H1 (cell line): ENCODE measurements at regions not wholly inside any gene's neighbourhood (a gene's known extent, or its start where the extent isn't known, plus 50 kb on each side); places are given as distances from the start of the nearest gene placed in this dataset.

Source experiments
- FOSL1 ChIP-seq: IDR thresholded peaks from 2 replicates; pipeline ENCODE4 v1.6.1; 2011; ENCODE audit warnings: mild to moderate bottlenecking, low read depth, low read length, moderate library complexity; ENCODE audit not compliant: insufficient read depth
- KDM1A ChIP-seq: fragments of 200-600, 300-600 bp; sonication (generic); IDR thresholded peaks from 2 replicates; pipeline ENCODE4 v1.7.1; 2016; ENCODE audit warnings: mild to moderate bottlenecking, low read length, borderline replicate concordance

DNA sequence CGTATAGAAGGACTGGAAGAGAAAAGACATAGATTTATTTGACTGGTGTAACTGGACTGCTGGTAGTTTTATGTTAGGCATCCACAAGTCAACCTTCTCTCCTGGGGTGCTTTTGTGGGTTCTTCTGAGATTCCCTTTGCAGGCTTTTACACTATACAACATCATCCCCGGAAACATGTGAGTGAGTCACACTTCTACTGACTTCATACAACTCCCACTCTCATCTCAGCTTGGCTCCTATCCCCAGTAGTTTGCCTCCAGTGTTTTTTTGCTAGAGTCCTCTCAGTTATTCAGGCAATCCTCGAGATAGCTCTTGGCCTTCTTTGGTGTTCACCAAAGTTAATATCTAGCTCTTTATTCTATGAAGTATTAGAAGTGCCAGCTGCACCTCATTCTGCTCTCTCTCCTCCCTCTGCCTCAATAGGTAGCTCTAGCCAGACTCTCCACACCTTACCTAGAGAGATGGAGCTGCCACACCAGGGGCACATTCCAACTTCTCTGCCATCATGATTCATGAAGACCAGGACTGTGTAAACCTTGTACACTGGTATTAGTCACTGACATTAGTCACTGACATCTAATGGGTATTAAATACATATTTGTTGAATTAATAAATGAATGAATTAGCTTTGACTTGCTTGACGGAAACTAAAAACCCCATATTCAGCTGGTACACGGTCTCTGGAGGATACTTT is 281.9 kb downstream of the PPP1R3A start (continued):
- TF ChIP-seq KDM1A, result no peak
- TF ChIP-seq FOSL1, result no peak
